ENCODE measurements at regions not wholly inside any gene's neighbourhood (a gene's known extent, or its start where the extent isn't known, plus 50 kb on each side); places are given as distances from the start of the nearest gene placed in this dataset.

DNA sequence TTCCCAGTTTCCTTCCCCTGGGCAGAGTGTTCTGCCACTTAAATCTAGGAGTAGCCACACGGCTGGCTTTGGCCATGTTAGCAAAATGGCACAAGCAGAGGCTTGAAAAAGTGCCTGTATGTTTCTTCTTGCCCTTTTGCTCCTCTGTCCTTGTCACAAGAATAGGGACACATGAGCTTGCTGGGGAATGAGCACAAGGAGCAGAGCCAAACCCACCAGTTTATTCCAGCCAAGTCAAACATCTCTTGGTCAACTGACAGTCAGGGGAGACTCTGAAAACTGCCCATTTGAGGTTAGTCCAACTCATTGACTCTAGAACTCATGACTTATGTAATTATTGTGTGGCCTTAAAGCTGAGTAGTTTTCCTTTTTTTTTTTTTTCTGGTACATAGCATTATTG lies 739.7 kb upstream of the FZD8 start:
- no peak for DNase-seq (ENCODE audit: low read depth)

GRCh38 chr10:36380538-36380937 lies 738.4 kb upstream of the FZD8 start:
- no peak for DNase-seq (ENCODE audit: low read depth)

GRCh38 chr10:36375107-36375506 lies 733.0 kb upstream of the FZD8 start:
- no peak for DNase-seq (ENCODE audit: low read depth)

DNA sequence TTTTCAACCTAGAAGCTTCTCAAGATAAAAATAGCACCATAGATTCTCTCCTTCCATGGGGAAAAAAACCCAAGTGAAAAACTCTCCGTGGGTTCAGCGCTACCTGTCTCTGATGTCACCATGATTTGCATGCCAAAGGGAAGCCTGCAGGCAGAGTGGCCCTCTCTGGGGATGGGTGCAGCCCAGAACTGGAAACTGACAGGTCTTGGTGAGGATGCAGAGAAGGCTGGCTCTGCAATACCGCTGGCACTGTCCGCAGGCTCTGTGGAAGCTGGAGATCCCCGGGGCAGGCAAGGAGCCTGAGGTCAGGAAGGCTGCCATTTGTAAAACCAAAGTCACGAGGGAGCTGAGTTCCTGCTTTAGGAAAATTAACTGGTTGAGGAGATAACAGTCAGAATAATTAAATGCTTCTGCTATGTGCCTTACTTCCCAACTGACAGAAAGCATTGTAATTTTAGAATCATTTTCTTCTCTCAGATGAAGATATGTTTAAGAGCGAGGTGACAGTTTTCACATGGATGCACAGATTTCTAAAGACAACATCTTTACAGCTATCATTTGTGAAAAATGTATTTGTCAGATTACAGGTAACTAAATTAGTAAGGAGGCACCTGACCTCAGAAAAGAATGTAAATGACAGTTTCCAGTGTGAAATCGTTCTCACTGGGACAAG lies 731.5 kb upstream of the FZD8 start:
- DNase-seq (ENCODE audit: low read depth): no peak

DNA sequence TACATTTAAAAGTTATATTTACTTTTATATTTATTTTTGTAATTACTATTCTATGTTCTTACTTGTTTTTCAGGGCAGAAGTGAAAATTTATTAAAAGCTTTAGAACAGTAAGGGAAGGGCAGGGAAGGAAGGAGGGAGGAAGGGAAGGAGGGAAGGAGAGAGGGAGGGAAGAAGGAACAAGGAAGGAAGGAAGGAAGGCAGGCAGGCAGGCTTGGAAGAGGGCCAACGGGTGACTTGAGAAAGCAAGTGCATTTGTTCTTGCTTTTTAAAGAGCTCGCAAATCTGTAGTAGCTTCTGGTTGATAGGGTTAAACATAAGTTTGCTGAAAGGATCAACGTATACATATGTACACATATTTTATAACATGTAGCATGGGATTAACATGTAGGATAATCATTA lies 725.3 kb upstream of the FZD8 start:
- DNase-seq (ENCODE audit: low read depth): no peak

DNA sequence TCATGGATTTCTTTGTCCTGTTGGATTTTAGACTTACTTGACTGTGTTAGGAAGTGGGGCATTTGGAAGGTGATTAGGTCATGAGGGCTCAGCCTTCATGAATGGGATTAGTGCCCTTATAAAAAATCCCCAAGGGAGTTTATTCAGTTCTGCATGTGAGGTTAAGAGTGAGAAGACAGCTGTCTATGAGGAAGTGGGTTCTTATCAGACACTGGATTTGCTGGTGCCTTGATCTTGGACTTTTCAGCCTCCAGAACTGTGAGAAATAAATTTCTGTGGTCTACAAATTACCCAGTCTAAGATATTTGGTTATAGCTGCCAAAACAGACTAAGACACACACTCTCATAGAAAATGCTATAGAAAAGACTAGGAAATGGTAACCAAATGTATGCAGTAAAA lies 724.7 kb upstream of the FZD8 start:
- DNase-seq (ENCODE audit: low read depth): no peak

DNA sequence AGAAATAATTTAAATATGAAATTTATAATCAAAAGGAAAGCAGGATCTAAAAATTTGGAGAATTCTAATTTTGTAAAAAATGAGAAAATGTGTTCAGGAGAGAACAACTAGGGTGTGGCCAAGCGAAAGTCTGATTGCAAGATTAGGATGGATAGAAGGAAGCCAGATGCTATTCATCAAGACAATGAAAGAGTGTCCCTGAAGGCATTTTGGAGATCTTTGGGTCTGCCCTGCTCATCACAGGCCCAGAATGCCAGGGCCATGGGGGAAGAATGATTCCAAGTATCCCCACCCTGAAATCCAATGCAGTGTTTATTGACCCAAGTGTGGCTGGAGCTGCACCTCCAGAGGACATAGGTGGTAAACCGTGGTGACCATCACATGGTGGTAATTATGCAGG lies 724.0 kb upstream of the FZD8 start:
- no peak for DNase-seq (ENCODE audit: low read depth)

GRCh38 chr10:36362257-36362656 lies 720.2 kb upstream of the FZD8 start:
- no peak for DNase-seq (ENCODE audit: low read depth)

GRCh38 chr10:36358736-36359135 lies 716.6 kb upstream of the FZD8 start:
- DNase-seq (ENCODE audit: low read depth): no peak

DNA sequence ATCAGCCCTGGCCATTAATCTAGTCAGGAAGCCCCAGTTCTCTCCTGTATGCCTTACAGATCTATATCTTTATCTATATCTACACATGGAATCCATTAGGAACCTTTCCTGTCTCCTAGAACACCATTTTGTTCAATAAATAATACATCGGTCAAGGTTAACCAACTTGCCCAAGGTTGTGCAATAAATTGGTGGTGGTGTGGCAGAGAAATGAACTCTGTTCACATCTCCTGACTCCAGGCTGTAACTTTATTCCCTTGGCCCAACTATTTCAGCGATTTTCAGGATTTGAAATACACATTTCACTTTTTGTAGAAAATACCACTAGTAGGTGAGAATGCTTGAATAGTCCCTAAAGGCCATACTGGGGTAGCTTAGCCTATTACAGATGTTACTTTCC lies 712.5 kb upstream of the FZD8 start:
- no peak for DNase-seq (ENCODE audit: low read depth)

DNA sequence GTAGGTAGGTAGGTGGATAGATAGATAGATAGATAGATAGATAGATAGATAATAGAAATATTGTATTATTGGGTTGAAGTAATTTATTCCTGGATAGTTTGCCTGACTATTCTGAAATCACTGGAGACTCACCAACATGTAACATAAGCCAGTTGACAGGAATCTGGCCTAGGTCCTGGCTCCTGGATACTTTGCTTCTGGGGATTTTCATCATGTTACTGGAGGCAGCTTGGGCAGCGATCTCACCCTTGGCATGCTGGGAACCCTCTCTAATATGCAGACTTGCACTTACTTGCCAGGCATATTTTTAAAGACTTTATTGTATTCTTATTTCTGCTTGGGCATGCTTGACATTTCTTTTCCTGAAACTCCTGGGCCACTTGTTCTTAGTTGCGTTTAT lies 709.1 kb upstream of the FZD8 start:
- no peak for DNase-seq (ENCODE audit: low read depth)

DNA sequence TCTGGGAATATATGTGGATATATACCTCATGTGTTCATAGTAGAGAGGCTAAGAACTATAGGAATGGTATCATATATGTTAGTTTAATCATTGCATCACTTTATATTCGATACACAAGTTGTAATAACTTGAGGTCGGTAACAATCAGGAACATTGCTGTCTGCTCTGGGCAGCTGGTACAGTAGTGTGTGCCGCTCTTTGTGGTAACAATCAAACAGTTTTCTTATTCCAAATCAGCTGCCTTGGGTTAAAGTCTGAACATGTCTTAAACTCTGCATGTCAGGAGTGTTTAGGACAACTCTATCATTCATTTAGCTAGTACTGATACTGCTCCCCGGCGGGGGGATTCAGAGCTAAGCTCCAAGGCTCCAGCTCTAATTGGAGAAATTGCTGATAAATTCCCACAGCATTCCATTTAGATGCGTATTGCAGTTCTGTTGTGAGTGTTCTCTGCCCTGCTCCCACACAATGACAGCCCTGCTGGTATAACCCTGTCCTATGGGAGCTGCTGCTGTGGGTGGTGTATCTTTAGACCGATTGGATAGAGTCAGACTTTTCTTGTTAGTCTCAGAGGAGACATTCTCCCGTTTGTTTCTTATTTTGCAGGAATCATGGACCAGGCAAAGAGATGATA lies 707.5 kb upstream of the FZD8 start:
- no peak for DNase-seq (ENCODE audit: low read depth)

DNA sequence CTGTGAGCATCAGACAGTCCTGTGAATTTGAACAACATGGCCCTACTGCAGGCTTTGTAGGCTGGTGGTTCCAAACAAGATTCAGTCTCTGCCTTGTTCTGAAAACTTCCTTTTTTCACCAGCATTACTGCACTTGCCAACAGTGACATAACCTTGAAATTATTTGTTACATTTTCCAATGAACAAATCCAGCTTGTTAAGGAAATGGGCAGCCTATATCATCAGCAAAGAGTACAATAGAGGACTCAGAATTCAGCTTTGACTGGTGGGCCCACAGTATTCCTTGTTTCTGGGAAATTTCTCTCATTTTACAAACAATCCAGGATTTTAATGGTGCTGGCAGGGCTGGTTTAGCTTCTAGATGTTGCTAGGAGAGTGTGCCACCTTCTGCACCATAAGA lies 703.7 kb upstream of the FZD8 start:
- no peak for DNase-seq (ENCODE audit: low read depth)

DNA sequence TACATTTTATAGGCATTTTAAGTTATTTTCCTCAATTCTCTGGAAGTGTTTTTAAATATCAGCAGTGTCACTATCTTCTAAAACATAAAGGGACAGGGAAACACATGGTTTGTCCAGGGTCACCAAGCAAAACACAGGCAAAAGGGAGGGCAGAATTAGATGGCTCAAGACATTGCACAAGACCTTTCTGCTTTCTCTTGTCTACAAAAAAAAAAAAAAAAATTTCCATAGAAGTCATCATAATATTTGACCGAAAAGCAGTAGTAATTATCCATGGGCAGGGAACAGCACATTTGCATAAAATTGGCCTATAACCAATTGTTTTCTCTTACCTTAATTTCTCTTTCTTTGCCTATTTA lies 703.1 kb upstream of the FZD8 start:
- DNase-seq (ENCODE audit: low read depth): no peak

GRCh38 chr10:36344240-36345174 lies 702.4 kb upstream of the FZD8 start:
- DNase-seq (ENCODE audit: low read depth): no peak

- DNase-seq (ENCODE audit: low read depth): no peak
These were observed 700.7 kb upstream of the FZD8 start for GRCh38 chr10:36342781-36343180.

- no peak for DNase-seq (ENCODE audit: low read depth)
These were observed 699.4 kb upstream of the FZD8 start for GRCh38 chr10:36341471-36341870.

GRCh38 chr10:36336315-36336714 lies 694.2 kb upstream of the FZD8 start:
- no peak for DNase-seq (ENCODE audit: low read depth)

GRCh38 chr10:36333446-36333845 lies 691.4 kb upstream of the FZD8 start:
- DNase-seq (ENCODE audit: low read depth): no peak

DNA sequence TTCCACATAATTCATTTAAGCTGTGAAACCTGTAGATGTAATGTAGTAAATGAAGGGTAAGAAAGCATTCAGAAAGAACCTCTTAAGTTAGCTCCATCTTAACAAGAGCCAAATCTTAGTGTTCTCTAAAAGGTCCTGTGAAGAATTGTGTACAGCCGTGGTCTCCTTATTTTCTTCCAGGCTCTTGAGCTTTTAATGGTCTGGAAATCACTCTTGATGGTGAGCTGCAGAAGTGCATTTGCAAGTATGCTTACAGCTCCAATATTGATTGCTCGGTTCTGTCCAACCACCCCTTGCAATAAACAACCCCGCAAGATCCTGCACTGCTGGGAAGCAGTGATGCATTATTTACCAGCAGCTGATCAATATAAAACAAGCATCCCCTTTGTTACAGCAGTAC lies 690.8 kb upstream of the FZD8 start:
- DNase-seq (ENCODE audit: low read depth): no peak

DNA sequence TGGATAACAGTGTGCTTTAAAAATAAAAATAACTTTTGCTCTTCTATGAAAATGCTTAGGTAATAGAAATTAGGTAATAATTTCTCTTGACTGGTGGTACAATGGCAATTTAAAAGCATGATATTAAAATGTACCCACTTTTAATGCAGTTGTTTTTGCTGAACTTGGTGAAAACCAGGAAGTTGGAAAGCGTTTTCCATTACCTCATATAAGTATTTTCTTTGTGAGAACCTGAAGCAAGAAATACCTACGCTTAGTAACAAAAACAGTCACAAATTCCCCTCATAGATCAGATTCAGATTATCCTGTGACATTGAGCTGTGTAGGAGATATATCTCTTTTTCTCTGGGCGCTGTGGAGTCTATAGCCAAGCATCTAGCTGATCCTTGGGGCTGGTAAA lies 689.0 kb upstream of the FZD8 start:
- DNase-seq (ENCODE audit: low read depth): no peak

GRCh38 chr10:36325815-36326214 lies 683.7 kb upstream of the FZD8 start:
- DNase-seq (ENCODE audit: low read depth): no peak

DNA sequence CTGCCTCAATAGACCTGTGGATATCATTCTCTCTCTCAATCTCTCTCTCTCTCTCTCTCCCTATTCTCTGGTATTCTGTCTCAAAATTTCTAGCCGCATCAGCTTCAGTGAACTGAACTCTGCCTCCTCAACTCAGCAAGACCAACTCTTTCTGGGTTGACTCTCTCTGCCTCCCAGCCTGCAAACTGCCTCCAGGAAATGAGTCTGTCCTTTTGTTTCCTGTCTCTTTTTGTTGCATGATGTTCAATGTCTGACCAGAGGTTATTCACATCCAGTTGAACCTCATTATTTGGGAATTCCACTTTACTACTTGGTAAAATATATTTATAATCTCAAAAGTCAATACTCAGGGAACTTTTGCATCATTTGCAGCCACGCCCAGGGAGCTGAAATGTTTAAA lies 682.7 kb upstream of the FZD8 start:
- no peak for DNase-seq (ENCODE audit: low read depth)
